ENCODE measurements at regions not wholly inside any gene's neighbourhood (a gene's known extent, or its start where the extent isn't known, plus 50 kb on each side); places are given as distances from the start of the nearest gene placed in this dataset.

GRCh38 chr11:80620867-80621266 is 1180.0 kb upstream of the TENM4 start:
- no peaks in the 10 kb centered on the region for H3K79me1 ChIP-seq (ENCODE audit: insufficient read depth, low read depth, low read length, poor library complexity, severe bottlenecking)
- TF ChIP-seq CTCF (conservative IDR thresholded peaks at IDR 0.05) = no peak
- H2BK20ac ChIP-seq (ENCODE audit: low read depth, low read length, poor library complexity, severe bottlenecking) = no peak overlapping the region
- H3K9me3 Mint-ChIP-seq = no peaks in the 10 kb centered on the region
- H3K27me3 ChIP-seq (ENCODE audit: insufficient read depth, low read length) = no peaks in the 10 kb centered on the region
- no peak overlapping the region for H3K27ac ChIP-seq (ENCODE audit: insufficient read length, low read depth, low read length)
- no peak overlapping the region for H2BK12ac ChIP-seq (ENCODE audit: insufficient read length, low read depth, low read length)
- no CpG with 5 or more reads among the region's 2 CpGs for WGBS (ENCODE audit: extremely low coverage, insufficient read length, low lambda C conversion rate)
- no peak overlapping the region for H2BK15ac ChIP-seq (ENCODE audit: low read depth, low read length)
- H3K18ac ChIP-seq (ENCODE audit: insufficient read length, low read depth, low read length) = no peak overlapping the region
- no peak overlapping the region for H4K91ac ChIP-seq (ENCODE audit: insufficient read length, low read depth, low read length)
- H3T11ph ChIP-seq (ENCODE audit: low read length) = no peak overlapping the region
- H3K23ac ChIP-seq (ENCODE audit: insufficient read length, low read depth, low read length) = no peak overlapping the region
- H2BK120ac ChIP-seq (ENCODE audit: low read depth, low read length, poor library complexity, severe bottlenecking) = no peak overlapping the region
- no peak overlapping the region for H3K4me2 ChIP-seq (ENCODE audit: insufficient read depth, insufficient read length, low read length)
- H3K4me3 Mint-ChIP-seq = no peak overlapping the region
- H2BK5ac ChIP-seq (ENCODE audit: insufficient read length, low read length) = no peak overlapping the region
- no peaks in the 10 kb centered on the region for H3K4me1 ChIP-seq (ENCODE audit: insufficient read depth, low read length)
- no peak overlapping the region for H3K4ac ChIP-seq (ENCODE audit: low read depth, low read length)
- no peak overlapping the region for H2AK5ac ChIP-seq (ENCODE audit: insufficient read length, low read length)
- H3K79me2 ChIP-seq (ENCODE audit: insufficient read depth, low read length) = no peaks in the 10 kb centered on the region
- no peak overlapping the region; a peak in 1 of 7 replicates for H3K27ac Mint-ChIP-seq
- no peaks in the 10 kb centered on the region for H3K23me2 ChIP-seq (ENCODE audit: insufficient read length, low read depth, low read length, poor library complexity, severe bottlenecking)
- no peaks in the 10 kb centered on the region; the same call in 1 of the 2 replicates for H3K27me3 Mint-ChIP-seq (ENCODE audit: low read depth)
- H3K9ac ChIP-seq (ENCODE audit: extremely low read depth, insufficient read length, low read length) = no peak overlapping the region
- H3K36me3 Mint-ChIP-seq (ENCODE audit: insufficient read depth in 1 of 3, low read depth in 3 of 3) = no peaks in the 10 kb centered on the region
- peaks cover 12 to 18% of the 10 kb centered on the region in 2 experiments for H3K4me1 Mint-ChIP-seq
- H4K5ac ChIP-seq (ENCODE audit: insufficient read length, low read depth, low read length) = no peak overlapping the region
- H2AFZ ChIP-seq (ENCODE audit: low read length) = no peak overlapping the region
- DNase-seq = no peak
- no peak overlapping the region for H4K8ac ChIP-seq (replicated peaks; ENCODE audit: insufficient read length, low read depth, low read length)
- H3K14ac ChIP-seq (ENCODE audit: insufficient read depth, low read length) = no peak overlapping the region
- H3K9me3 ChIP-seq (ENCODE audit: control insufficient read depth, low read depth, low read length) = no peaks in the 10 kb centered on the region
- H4K20me1 ChIP-seq (ENCODE audit: control insufficient read depth, insufficient read depth, insufficient read length) = no peaks in the 10 kb centered on the region
- H3K56ac ChIP-seq (ENCODE audit: insufficient read length, low read depth, low read length) = no peak overlapping the region

Measured in H9 (cell line).